K562 (cell line): ENCODE measurements at regions not wholly inside any gene's neighbourhood (a gene's known extent, or its start where the extent isn't known, plus 50 kb on each side); places are given as distances from the start of the nearest gene placed in this dataset.

Source experiments
- HNRNPL ChIP-seq: fragments of 200-400 bp; formaldehyde crosslinking; IDR thresholded peaks from 2 replicates; pipeline ENCODE4 v1.6.1; 2017; ENCODE audit warnings: low read depth, mild to moderate bottlenecking, low read length
- MYNN ChIP-seq, 2 experiments: sonication (generic); formaldehyde crosslinking in 1 of 2; IDR thresholded peaks; 2 replicates each; pipeline versions ENCODE4 v1.5.0 to v1.6.1; 2016 to 2020; ENCODE audit warnings: antibody characterized with exemption in 1 of 2, missing genetic modification reagents in 1 of 2
- TF ChIP-seq, protein P1 (sequence below): fragments of 250-450 bp; sonication (Bioruptor Pico); IDR thresholded peaks from 2 replicates; pipeline ENCODE4 v1.8.0; 2021; ENCODE audit warnings: moderate library complexity, mild to moderate bottlenecking, inconsistent platforms
- TF ChIP-seq, protein P2 (sequence below), 2 experiments: fragments of 450-650 bp in 1 of 2; IDR thresholded peaks; 2 replicates each; pipeline ENCODE4 v1.6.1; 2011 to 2017; ENCODE audit warnings: low read depth in 2 of 2, antibody characterized with exemption in 1 of 2, borderline replicate concordance in 1 of 2, low read length in 1 of 2, mild to moderate bottlenecking in 1 of 2, mixed read lengths in 1 of 2; ENCODE audit not compliant: control insufficient read depth in 1 of 2

DNA sequence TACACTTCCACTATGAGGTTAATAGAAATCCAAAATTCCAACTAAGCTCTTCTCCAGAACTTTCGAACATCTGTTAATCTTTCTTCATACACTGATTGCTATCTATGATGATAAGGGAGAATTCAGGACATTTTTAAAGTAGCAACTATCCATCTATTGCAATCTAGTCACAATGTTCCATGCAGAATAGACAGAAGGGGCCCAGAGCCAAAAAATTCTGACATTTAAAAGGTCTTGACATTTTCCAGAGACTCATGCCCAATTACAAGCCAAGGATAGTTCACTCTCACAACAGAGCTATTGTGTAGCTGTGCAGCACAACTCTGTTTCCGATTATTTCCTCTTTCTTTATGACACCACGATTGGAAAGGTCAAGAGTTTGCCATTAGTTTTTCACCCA is 999.7 kb upstream of the ALCAM start:
- TF ChIP-seq, protein P1, sequence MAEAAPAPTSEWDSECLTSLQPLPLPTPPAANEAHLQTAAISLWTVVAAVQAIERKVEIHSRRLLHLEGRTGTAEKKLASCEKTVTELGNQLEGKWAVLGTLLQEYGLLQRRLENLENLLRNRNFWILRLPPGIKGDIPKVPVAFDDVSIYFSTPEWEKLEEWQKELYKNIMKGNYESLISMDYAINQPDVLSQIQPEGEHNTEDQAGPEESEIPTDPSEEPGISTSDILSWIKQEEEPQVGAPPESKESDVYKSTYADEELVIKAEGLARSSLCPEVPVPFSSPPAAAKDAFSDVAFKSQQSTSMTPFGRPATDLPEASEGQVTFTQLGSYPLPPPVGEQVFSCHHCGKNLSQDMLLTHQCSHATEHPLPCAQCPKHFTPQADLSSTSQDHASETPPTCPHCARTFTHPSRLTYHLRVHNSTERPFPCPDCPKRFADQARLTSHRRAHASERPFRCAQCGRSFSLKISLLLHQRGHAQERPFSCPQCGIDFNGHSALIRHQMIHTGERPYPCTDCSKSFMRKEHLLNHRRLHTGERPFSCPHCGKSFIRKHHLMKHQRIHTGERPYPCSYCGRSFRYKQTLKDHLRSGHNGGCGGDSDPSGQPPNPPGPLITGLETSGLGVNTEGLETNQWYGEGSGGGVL (CRISPR knock-in tag) = no peak
- TF ChIP-seq, protein P2, sequence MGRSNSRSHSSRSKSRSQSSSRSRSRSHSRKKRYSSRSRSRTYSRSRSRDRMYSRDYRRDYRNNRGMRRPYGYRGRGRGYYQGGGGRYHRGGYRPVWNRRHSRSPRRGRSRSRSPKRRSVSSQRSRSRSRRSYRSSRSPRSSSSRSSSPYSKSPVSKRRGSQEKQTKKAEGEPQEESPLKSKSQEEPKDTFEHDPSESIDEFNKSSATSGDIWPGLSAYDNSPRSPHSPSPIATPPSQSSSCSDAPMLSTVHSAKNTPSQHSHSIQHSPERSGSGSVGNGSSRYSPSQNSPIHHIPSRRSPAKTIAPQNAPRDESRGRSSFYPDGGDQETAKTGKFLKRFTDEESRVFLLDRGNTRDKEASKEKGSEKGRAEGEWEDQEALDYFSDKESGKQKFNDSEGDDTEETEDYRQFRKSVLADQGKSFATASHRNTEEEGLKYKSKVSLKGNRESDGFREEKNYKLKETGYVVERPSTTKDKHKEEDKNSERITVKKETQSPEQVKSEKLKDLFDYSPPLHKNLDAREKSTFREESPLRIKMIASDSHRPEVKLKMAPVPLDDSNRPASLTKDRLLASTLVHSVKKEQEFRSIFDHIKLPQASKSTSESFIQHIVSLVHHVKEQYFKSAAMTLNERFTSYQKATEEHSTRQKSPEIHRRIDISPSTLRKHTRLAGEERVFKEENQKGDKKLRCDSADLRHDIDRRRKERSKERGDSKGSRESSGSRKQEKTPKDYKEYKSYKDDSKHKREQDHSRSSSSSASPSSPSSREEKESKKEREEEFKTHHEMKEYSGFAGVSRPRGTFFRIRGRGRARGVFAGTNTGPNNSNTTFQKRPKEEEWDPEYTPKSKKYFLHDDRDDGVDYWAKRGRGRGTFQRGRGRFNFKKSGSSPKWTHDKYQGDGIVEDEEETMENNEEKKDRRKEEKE (IDR thresholded peaks at IDR 0.05; ENCODE audit: borderline replicate concordance in 1 of 2, control insufficient read depth in 1 of 2, low read depth in 2 of 2, low read length in 1 of 2) = no peak
- TF ChIP-seq HNRNPL (no peak), MYNN (IDR thresholded peaks at IDR 0.05) (no peak), MYNN (CRISPR knock-in tag; IDR thresholded peaks at IDR 0.05) (no peak)
